ENCODE measurements at regions not wholly inside any gene's neighbourhood (a gene's known extent, or its start where the extent isn't known, plus 50 kb on each side); places are given as distances from the start of the nearest gene placed in this dataset.

GRCh38 chrX:82816562-82816961 lies 691.5 kb upstream of the POU3F4 start:
- Mint-ChIP-seq H3K27ac (no peak overlapping the region), H3K4me1 (ENCODE audit: low read depth) (no peaks in the 10 kb centered on the region), H3K9me3 (peaks cover 1% of the 10 kb centered on the region), H3K27me3 (no peaks in the 10 kb centered on the region), H3K36me3 (ENCODE audit: low read depth) (no peaks in the 10 kb centered on the region), H3K4me3 (no peak overlapping the region)
- no peak for ATAC-seq
- intact Hi-C loops (cut with micrococcal nuclease): no loop called here
- TF ChIP-seq CTCF (IDR thresholded peaks at IDR 0.05): no peak
- POLR2A ChIA-PET: no interaction called here
- CTCF ChIA-PET: no interaction called here
- no peak for DNase-seq

GRCh38 chrX:82842286-82842685 lies 665.8 kb upstream of the POU3F4 start:
- no peak for ATAC-seq

GRCh38 chrX:82848111-82848510 lies 660.0 kb upstream of the POU3F4 start:
- DNase-seq: no peak
- no peak overlapping the region for H3K27ac Mint-ChIP-seq
- POLR2A ChIA-PET: no interaction called here

More at GRCh38 chrX:82842286-82842685, 665.8 kb upstream of the POU3F4 start:
- intact Hi-C loops (cut with micrococcal nuclease): no loop called here
- DNase-seq: no peak
- H3K9me3 Mint-ChIP-seq: no peaks in the 10 kb centered on the region
- H3K4me3 Mint-ChIP-seq: no peak overlapping the region
- ChIA-PET POLR2A (no interaction called here), CTCF (no interaction called here)
- H3K27ac Mint-ChIP-seq: no peak overlapping the region
- H3K4me1 Mint-ChIP-seq (ENCODE audit: low read depth): no peaks in the 10 kb centered on the region
- H3K27me3 Mint-ChIP-seq: no peaks in the 10 kb centered on the region
- H3K36me3 Mint-ChIP-seq (ENCODE audit: low read depth): no peaks in the 10 kb centered on the region
- TF ChIP-seq CTCF (IDR thresholded peaks at IDR 0.05): no peak

More at GRCh38 chrX:82848111-82848510, 660.0 kb upstream of the POU3F4 start:
- no peaks in the 10 kb centered on the region for H3K9me3 Mint-ChIP-seq
- H3K4me1 Mint-ChIP-seq (ENCODE audit: low read depth): no peaks in the 10 kb centered on the region
- no peaks in the 10 kb centered on the region for H3K36me3 Mint-ChIP-seq (ENCODE audit: low read depth)
- TF ChIP-seq CTCF (IDR thresholded peaks at IDR 0.05): no peak
- H3K27me3 Mint-ChIP-seq: no peaks in the 10 kb centered on the region
- no peak for ATAC-seq
- no peak overlapping the region for H3K4me3 Mint-ChIP-seq
- intact Hi-C loops (cut with micrococcal nuclease): no loop called here
- CTCF ChIA-PET: no interaction called here
